ENCODE measurements at regions not wholly inside any gene's neighbourhood (a gene's known extent, or its start where the extent isn't known, plus 50 kb on each side); places are given as distances from the start of the nearest gene placed in this dataset.

GRCh38 chr3:163812006-163812405 is 1266.3 kb downstream of the SI start:
- Mint-ChIP-seq H3K4me1 (peaks cover 4 to 5% of the 10 kb centered on the region in 2 experiments; a peak in 2 of 4 replicates), H3K27me3 (ENCODE audit: low read depth) (no peaks in the 10 kb centered on the region), H3K36me3 (ENCODE audit: insufficient read depth in 1 of 3, low read depth in 3 of 3) (peaks cover 0 to 3% (median 0%) of the 10 kb centered on the region in 3 experiments; a peak in 2 of 7 replicates), H3K27ac (no peak overlapping the region), H3K9me3 (peaks cover 0 to 3% of the 10 kb centered on the region in 2 experiments; a peak in 1 of 5 replicates), H3K4me3 (no peak overlapping the region)
- Histone ChIP-seq H3K23ac (ENCODE audit: insufficient read length, low read depth, low read length) (no peak overlapping the region), H2AK5ac (ENCODE audit: insufficient read length, low read length) (no peak overlapping the region), H3K27ac (ENCODE audit: insufficient read length, low read depth, low read length) (no peak overlapping the region), H3K79me2 (ENCODE audit: insufficient read depth, low read length) (no peaks in the 10 kb centered on the region), H3K56ac (ENCODE audit: insufficient read length, low read depth, low read length) (no peak overlapping the region), H2BK120ac (ENCODE audit: low read depth, low read length, poor library complexity, severe bottlenecking) (no peak overlapping the region), H3T11ph (ENCODE audit: low read length) (no peak overlapping the region), H2BK12ac (ENCODE audit: insufficient read length, low read depth, low read length) (no peak overlapping the region), H3K4me2 (ENCODE audit: insufficient read depth, insufficient read length, low read length) (no peak overlapping the region), H3K4me1 (ENCODE audit: insufficient read depth, low read length) (no peaks in the 10 kb centered on the region), H3K14ac (ENCODE audit: insufficient read depth, low read length) (no peak overlapping the region), H3K18ac (ENCODE audit: insufficient read length, low read depth, low read length) (no peak overlapping the region), H2AFZ (ENCODE audit: low read length) (no peak overlapping the region), H2BK15ac (ENCODE audit: low read depth, low read length) (no peak overlapping the region), H3K9ac (ENCODE audit: extremely low read depth, insufficient read length, low read length) (no peak overlapping the region), H2BK5ac (ENCODE audit: insufficient read length, low read length) (no peak overlapping the region), H3K23me2 (ENCODE audit: insufficient read length, low read depth, low read length, poor library complexity, severe bottlenecking) (no peaks in the 10 kb centered on the region), H4K91ac (ENCODE audit: insufficient read length, low read depth, low read length) (no peak overlapping the region), H3K4ac (ENCODE audit: low read depth, low read length) (no peak overlapping the region), H3K79me1 (ENCODE audit: insufficient read depth, low read depth, low read length, poor library complexity, severe bottlenecking) (no peaks in the 10 kb centered on the region), H2BK20ac (ENCODE audit: low read depth, low read length, poor library complexity, severe bottlenecking) (no peak overlapping the region), H4K5ac (ENCODE audit: insufficient read length, low read depth, low read length) (no peak overlapping the region), H4K8ac (replicated peaks; ENCODE audit: insufficient read length, low read depth, low read length) (no peak overlapping the region), H4K20me1 (ENCODE audit: control insufficient read depth, insufficient read depth, insufficient read length) (no peaks in the 10 kb centered on the region), H3K27me3 (ENCODE audit: insufficient read depth, low read length) (no peaks in the 10 kb centered on the region), H3K9me3 (ENCODE audit: control insufficient read depth, low read depth, low read length) (no peaks in the 10 kb centered on the region)
- TF ChIP-seq CTCF (conservative IDR thresholded peaks at IDR 0.05): no peak
- no CpG with 5 or more reads among the region's 3 CpGs for WGBS (ENCODE audit: extremely low coverage, insufficient read length, low lambda C conversion rate)
- no peak for DNase-seq
